CD14-positive monocyte (primary cell): ENCODE measurements at regions not wholly inside any gene's neighbourhood (a gene's known extent, or its start where the extent isn't known, plus 50 kb on each side); places are given as distances from the start of the nearest gene placed in this dataset.

Experiments used
- DNase-seq, 3 donors: peaks; one replicate each; pipeline ENCODE4 v3.0.0-alpha.2; 2011 to 2022
- H2AFZ ChIP-seq: 2 replicates; pipeline ENCODE4 v1.6.0; 2012; ENCODE audit warnings: mild to moderate bottlenecking, low read depth, low read length, inconsistent platforms; ENCODE audit not compliant: insufficient read depth, poor library complexity, severe bottlenecking
- H3K27ac ChIP-seq, 2 donors: 1 replicate in 1 of 2; 2 replicates in 1 of 2; pipeline ENCODE4 v1.5.1; 2012 to 2013; ENCODE audit warnings: low read length in 2 of 2, control low read depth in 1 of 2, inconsistent platforms in 1 of 2, low read depth in 1 of 2, mild to moderate bottlenecking in 1 of 2
- H3K27me3 ChIP-seq, 2 donors: one replicate each; pipeline versions ENCODE4 v1.6.0 to v1.6.1; 2011 to 2013; ENCODE audit warnings: low read length in 2 of 2; ENCODE audit not compliant: control insufficient read depth in 2 of 2, insufficient read depth in 2 of 2
- H3K36me3 ChIP-seq, 2 donors: replicated peaks in 1 of 2; 1 replicate in 1 of 2; 2 replicates in 1 of 2; pipeline versions ENCODE4 v1.5.1 to v1.6.1; 2012 to 2013; ENCODE audit warnings: low read length in 2 of 2, control low read depth in 1 of 2, inconsistent platforms in 1 of 2, mild to moderate bottlenecking in 1 of 2; ENCODE audit not compliant: insufficient read depth in 2 of 2, control insufficient read depth in 1 of 2
- H3K4me1 ChIP-seq, 2 donors: 1 replicate in 1 of 2; 2 replicates in 1 of 2; pipeline versions ENCODE4 v1.5.1 to v1.6.1; 2012 to 2013; ENCODE audit warnings: low read length in 2 of 2, control low read depth in 1 of 2, inconsistent platforms in 1 of 2, mild to moderate bottlenecking in 1 of 2, moderate library complexity in 1 of 2; ENCODE audit not compliant: insufficient read depth in 2 of 2, control insufficient read depth in 1 of 2
- H3K4me2 ChIP-seq: replicated peaks from 2 replicates; pipeline ENCODE3; 2012; ENCODE audit warnings: low read length, moderate library complexity, mild to moderate bottlenecking; ENCODE audit not compliant: poor library complexity, severe bottlenecking; ENCODE audit errors: extremely low read depth
- H3K4me3 ChIP-seq, 3 experiments: fragments of 200-600 bp in 1 of 3; sonication (generic) in 1 of 3; replicated peaks in 1 of 3; 1 replicate in 2 of 3; 2 replicates in 1 of 3; pipeline ENCODE4 v1.5.1; 2011 to 2013; ENCODE audit warnings: low read length in 3 of 3, mild to moderate bottlenecking in 3 of 3, control low read depth in 2 of 3, low read depth in 2 of 3, inconsistent platforms in 1 of 3, moderate library complexity in 1 of 3
- H3K79me2 ChIP-seq: 2 replicates; pipeline ENCODE4 v1.6.0; 2012; ENCODE audit warnings: mild to moderate bottlenecking, control low read depth, inconsistent platforms, low read length, moderate library complexity; ENCODE audit not compliant: insufficient read depth
- H3K9ac ChIP-seq: 2 replicates; pipeline ENCODE4 v1.6.0; 2017; ENCODE audit warnings: low read length, mild to moderate bottlenecking; ENCODE audit not compliant: insufficient read depth, poor library complexity, severe bottlenecking
- H3K9me3 ChIP-seq, 2 donors: replicated peaks in 1 of 2; 1 replicate in 1 of 2; 2 replicates in 1 of 2; pipeline versions ENCODE4 v1.5.1 to v1.6.1; 2012 to 2013; ENCODE audit warnings: low read length in 2 of 2, control low read depth in 1 of 2; ENCODE audit not compliant: control insufficient read depth in 1 of 2, insufficient read depth in 1 of 2
- H4K20me1 ChIP-seq: 2 replicates; pipeline ENCODE4 v1.6.0; 2012; ENCODE audit warnings: mild to moderate bottlenecking, low read length, control low read depth, moderate library complexity; ENCODE audit not compliant: insufficient read depth
- H3K27ac Mint-ChIP-seq, 7 donors: one replicate each; pipeline ENCODE4 v1.8.0; 2020; ENCODE audit warnings: mild to moderate bottlenecking in 7 of 7, mixed read lengths in 7 of 7, moderate library complexity in 6 of 7, inconsistent platforms in 2 of 7
- H3K27me3 Mint-ChIP-seq, 3 donors: one replicate each; pipeline ENCODE4 v1.8.0; 2021 to 2022; ENCODE audit warnings: low read depth in 3 of 3, mild to moderate bottlenecking in 3 of 3, mixed read lengths in 3 of 3, moderate library complexity in 3 of 3, inconsistent platforms in 1 of 3
- H3K36me3 Mint-ChIP-seq, 2 donors: one replicate each; pipeline ENCODE4 v1.8.0; 2020; ENCODE audit warnings: mixed read lengths in 2 of 2, inconsistent platforms in 1 of 2, mild to moderate bottlenecking in 1 of 2
- H3K4me1 Mint-ChIP-seq: one replicate; pipeline ENCODE4 v1.8.0; 2020; ENCODE audit warnings: mild to moderate bottlenecking, mixed read lengths
- H3K4me3 Mint-ChIP-seq, 2 donors: one replicate each; pipeline ENCODE4 v1.8.0; 2020; ENCODE audit warnings: mild to moderate bottlenecking in 2 of 2, mixed read lengths in 2 of 2, moderate library complexity in 1 of 2
- H3K9me3 Mint-ChIP-seq, 7 donors: one replicate each; pipeline ENCODE4 v1.8.0; 2020 to 2022; ENCODE audit warnings: mixed read lengths in 7 of 7, mild to moderate bottlenecking in 6 of 7, moderate library complexity in 6 of 7, inconsistent platforms in 2 of 7
- WGBS: methylation state at CpG from one replicate; pipeline ENCODE4 v1.1.5; 2013; ENCODE audit warnings: missing lambda C conversion rate; ENCODE audit not compliant: insufficient coverage; 5-methylcytosine and 5-hydroxymethylcytosine counted together
- intact Hi-C, 2 donors: fragments of 100-400 bp; cut with micrococcal nuclease; formaldehyde crosslinking; loops; one replicate each; pipeline versions ENCODE4 v1.15.0 to v1.15.1; 2023
- TF ChIP-seq, protein P1 (sequence below): fragments of 200-600 bp; IDR thresholded peaks from one replicate; pipeline ENCODE4 v1.8.0; 2022; ENCODE audit warnings: antibody characterized with exemption, mild to moderate bottlenecking

DNA sequence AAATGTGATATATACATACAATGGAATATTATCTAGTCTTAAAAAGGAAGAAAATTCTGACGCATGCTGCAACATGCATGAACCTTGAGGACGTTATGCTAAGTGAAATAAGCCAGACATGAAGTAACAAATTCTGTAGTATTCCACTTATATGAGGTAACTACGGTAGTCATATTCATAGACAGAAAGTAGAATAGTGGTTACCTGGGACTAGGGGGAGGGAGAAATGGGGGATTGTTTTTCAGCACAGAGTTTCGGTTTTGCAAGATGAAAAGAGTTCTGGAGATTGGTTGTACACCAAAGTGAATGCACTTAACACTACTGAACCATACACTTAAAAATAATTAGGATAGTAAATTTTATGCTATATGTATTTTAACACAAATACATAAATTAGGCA lies 192.3 kb upstream of the FOXN2 start:
- H3K9me3 Mint-ChIP-seq = peaks cover 0 to 2% (median 0%) of the 10 kb centered on the region in 7 donors
- DNase-seq = no peak
- no peaks in the 10 kb centered on the region for H3K79me2 ChIP-seq
- H3K9me3 ChIP-seq = no peaks in the 10 kb centered on the region
- no peak overlapping the region for H3K4me3 Mint-ChIP-seq
- no peaks in the 10 kb centered on the region for H4K20me1 ChIP-seq
- no peaks in the 10 kb centered on the region for H3K36me3 Mint-ChIP-seq
- no peaks in the 10 kb centered on the region for H3K27me3 Mint-ChIP-seq
- no CpG with 5 or more reads among the region's 4 CpGs for WGBS
- intact Hi-C loops = no loop called here
- H3K27me3 ChIP-seq = no peaks in the 10 kb centered on the region
- no peak overlapping the region for H3K4me3 ChIP-seq
- peak overlapping the region in 2 of 7 donors; percentile 41 to 94 for H3K27ac Mint-ChIP-seq
- no peak overlapping the region for H2AFZ ChIP-seq
- H3K4me1 Mint-ChIP-seq = peaks cover 23% of the 10 kb centered on the region
- H3K27ac ChIP-seq = peak overlapping the region in 1 of 2 donors; percentile 78
- TF ChIP-seq, protein P1, sequence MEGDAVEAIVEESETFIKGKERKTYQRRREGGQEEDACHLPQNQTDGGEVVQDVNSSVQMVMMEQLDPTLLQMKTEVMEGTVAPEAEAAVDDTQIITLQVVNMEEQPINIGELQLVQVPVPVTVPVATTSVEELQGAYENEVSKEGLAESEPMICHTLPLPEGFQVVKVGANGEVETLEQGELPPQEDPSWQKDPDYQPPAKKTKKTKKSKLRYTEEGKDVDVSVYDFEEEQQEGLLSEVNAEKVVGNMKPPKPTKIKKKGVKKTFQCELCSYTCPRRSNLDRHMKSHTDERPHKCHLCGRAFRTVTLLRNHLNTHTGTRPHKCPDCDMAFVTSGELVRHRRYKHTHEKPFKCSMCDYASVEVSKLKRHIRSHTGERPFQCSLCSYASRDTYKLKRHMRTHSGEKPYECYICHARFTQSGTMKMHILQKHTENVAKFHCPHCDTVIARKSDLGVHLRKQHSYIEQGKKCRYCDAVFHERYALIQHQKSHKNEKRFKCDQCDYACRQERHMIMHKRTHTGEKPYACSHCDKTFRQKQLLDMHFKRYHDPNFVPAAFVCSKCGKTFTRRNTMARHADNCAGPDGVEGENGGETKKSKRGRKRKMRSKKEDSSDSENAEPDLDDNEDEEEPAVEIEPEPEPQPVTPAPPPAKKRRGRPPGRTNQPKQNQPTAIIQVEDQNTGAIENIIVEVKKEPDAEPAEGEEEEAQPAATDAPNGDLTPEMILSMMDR = no peak
- no peak overlapping the region for H3K9ac ChIP-seq
- peaks cover 30 to 41% of the 10 kb centered on the region in 2 donors for H3K4me1 ChIP-seq
- H3K36me3 ChIP-seq = no peaks in the 10 kb centered on the region
- no peak overlapping the region for H3K4me2 ChIP-seq

DNA sequence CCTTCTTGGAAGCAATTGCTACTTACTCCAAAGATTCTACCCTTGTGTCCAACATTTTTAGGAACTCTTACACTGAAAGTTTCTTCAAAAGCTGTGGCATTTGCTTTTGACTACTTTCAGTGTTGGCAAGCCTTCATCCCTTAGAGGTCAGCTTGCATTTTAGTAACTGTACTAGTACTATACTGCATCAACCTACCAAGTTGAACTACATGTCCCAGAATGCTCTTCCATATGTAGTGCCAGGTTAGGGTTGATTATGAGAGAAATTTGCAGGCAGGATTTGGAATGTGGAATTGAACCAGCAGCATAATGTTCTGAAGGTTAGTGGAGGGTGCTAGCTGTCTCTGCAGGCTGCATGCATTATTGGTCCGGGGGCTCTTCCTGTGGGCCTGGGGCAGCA lies 189.9 kb upstream of the FOXN2 start:
- Histone ChIP-seq H2AFZ (no peak overlapping the region), H3K4me3 (no peak overlapping the region), H3K9me3 (no peaks in the 10 kb centered on the region), H3K4me2 (no peak overlapping the region), H3K79me2 (no peaks in the 10 kb centered on the region), H3K9ac (no peak overlapping the region), H3K27ac (no peak overlapping the region), H3K4me1 (peaks cover 32 to 47% of the 10 kb centered on the region in 2 donors), H3K36me3 (no peaks in the 10 kb centered on the region), H3K27me3 (no peaks in the 10 kb centered on the region), H4K20me1 (no peaks in the 10 kb centered on the region)
- peaks cover 0 to 2% (median 0%) of the 10 kb centered on the region in 7 donors for H3K9me3 Mint-ChIP-seq
- 100% methylated on average over 1 of the region's 1 CpG for WGBS
- peaks cover 20% of the 10 kb centered on the region for H3K4me1 Mint-ChIP-seq
- no peaks in the 10 kb centered on the region for H3K27me3 Mint-ChIP-seq
- TF ChIP-seq, protein P1 = no peak
- DNase-seq = no peak
- intact Hi-C loops = no loop called here
- peaks cover 0 to 4% of the 10 kb centered on the region in 2 donors for H3K36me3 Mint-ChIP-seq
- H3K4me3 Mint-ChIP-seq = no peak overlapping the region
- H3K27ac Mint-ChIP-seq = no peak overlapping the region
